ENCODE measurements at regions not wholly inside any gene's neighbourhood (a gene's known extent, or its start where the extent isn't known, plus 50 kb on each side); places are given as distances from the start of the nearest gene placed in this dataset.

- TF ChIP-seq CTCF (conservative IDR thresholded peaks at IDR 0.05; ENCODE audit: low read length) (no peak), EZH2phosphoT487 (IDR thresholded peaks at IDR 0.05; ENCODE audit: borderline replicate concordance) (no peak)
Observed at GRCh38 chr22:48683640-48684039, 1144.0 kb downstream of the BRD1 start.
